Endothelial cell (in vitro differentiated cells): ENCODE measurements at regions not wholly inside any gene's neighbourhood (a gene's known extent, or its start where the extent isn't known, plus 50 kb on each side); places are given as distances from the start of the nearest gene placed in this dataset.

Experiments used
- DNase-seq: peaks from one replicate; pipeline ENCODE4 v3.0.0; 2021; ENCODE audit warnings: low spot score
- H3K27ac Mint-ChIP-seq: one replicate; pipeline ENCODE4 v1.8.0; 2021; ENCODE audit warnings: mixed read lengths, inconsistent platforms; ENCODE audit not compliant: unreplicated experiment
- H3K27me3 Mint-ChIP-seq: one replicate; pipeline ENCODE4 v1.8.0; 2021; ENCODE audit warnings: mild to moderate bottlenecking, moderate library complexity, mixed read lengths, inconsistent platforms; ENCODE audit not compliant: unreplicated experiment
- H3K36me3 Mint-ChIP-seq: one replicate; pipeline ENCODE4 v1.8.0; 2021; ENCODE audit warnings: mild to moderate bottlenecking, low read depth, mixed read lengths, inconsistent platforms; ENCODE audit not compliant: unreplicated experiment
- H3K4me1 Mint-ChIP-seq: one replicate; pipeline ENCODE4 v1.8.0; 2021; ENCODE audit warnings: mild to moderate bottlenecking, mixed read lengths, inconsistent platforms; ENCODE audit not compliant: unreplicated experiment
- H3K4me3 Mint-ChIP-seq: one replicate; pipeline ENCODE4 v1.8.0; 2021; ENCODE audit warnings: mild to moderate bottlenecking, mixed read lengths, inconsistent platforms; ENCODE audit not compliant: unreplicated experiment
- H3K9me3 Mint-ChIP-seq: one replicate; pipeline ENCODE4 v1.8.0; 2021; ENCODE audit warnings: mixed read lengths, inconsistent platforms; ENCODE audit not compliant: unreplicated experiment
- TF ChIP-seq, protein P1 (sequence below): fragments of 200-600 bp; sonication (generic); IDR thresholded peaks from one replicate; pipeline ENCODE4 v1.5.0; 2021; ENCODE audit warnings: antibody characterized with exemption; ENCODE audit not compliant: unreplicated experiment

DNA sequence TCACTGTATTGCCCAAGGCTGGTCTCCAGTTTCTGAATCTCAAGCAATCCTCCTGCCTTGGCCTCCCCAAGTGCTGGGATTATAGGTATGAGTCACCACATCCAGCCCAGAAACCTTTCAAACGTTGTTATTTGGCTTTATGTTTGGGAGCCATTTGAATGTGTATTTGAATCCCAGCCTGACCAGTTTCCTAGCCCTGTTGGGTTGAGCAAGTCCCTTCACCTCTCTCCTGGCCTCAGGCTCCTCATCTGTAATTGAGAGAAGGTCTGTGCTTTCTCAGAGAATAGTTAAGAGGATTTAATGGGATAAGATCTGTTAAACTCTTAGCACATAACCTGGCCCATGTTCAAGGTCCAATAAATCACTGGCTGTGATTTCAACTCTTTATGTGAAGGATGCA lies 385.8 kb upstream of the RBFOX1 start:
- Mint-ChIP-seq H3K36me3 (no peaks in the 10 kb centered on the region), H3K9me3 (peaks cover 40% of the 10 kb centered on the region), H3K27ac (no peak overlapping the region), H3K27me3 (peaks cover 5% of the 10 kb centered on the region), H3K4me3 (no peak overlapping the region), H3K4me1 (no peaks in the 10 kb centered on the region)
- DNase-seq: no peak
- TF ChIP-seq, protein P1, sequence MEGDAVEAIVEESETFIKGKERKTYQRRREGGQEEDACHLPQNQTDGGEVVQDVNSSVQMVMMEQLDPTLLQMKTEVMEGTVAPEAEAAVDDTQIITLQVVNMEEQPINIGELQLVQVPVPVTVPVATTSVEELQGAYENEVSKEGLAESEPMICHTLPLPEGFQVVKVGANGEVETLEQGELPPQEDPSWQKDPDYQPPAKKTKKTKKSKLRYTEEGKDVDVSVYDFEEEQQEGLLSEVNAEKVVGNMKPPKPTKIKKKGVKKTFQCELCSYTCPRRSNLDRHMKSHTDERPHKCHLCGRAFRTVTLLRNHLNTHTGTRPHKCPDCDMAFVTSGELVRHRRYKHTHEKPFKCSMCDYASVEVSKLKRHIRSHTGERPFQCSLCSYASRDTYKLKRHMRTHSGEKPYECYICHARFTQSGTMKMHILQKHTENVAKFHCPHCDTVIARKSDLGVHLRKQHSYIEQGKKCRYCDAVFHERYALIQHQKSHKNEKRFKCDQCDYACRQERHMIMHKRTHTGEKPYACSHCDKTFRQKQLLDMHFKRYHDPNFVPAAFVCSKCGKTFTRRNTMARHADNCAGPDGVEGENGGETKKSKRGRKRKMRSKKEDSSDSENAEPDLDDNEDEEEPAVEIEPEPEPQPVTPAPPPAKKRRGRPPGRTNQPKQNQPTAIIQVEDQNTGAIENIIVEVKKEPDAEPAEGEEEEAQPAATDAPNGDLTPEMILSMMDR: no peak

DNA sequence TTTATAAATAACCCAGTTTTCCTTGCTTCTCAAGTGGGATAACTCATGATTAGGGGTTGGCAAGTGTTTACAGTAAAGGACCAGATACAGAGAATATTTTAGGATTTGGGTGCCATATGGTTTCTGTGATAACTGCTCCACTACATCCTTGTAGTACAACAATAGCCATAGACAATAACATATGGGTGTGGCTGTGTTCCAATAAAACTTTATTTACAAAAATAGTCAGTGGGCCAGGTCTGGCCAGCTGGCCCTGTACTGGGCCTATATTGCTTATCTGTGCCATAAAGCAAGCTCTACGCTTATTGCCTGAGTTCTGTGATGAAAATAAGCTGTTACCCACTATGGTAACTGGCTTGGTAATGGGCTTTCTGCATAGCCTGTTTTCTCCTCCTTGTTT lies 386.5 kb upstream of the RBFOX1 start:
- TF ChIP-seq, protein P1: no peak
- DNase-seq: no peak
- Mint-ChIP-seq H3K9me3 (peaks cover 40% of the 10 kb centered on the region), H3K4me3 (no peak overlapping the region), H3K4me1 (no peaks in the 10 kb centered on the region), H3K27me3 (peaks cover 5% of the 10 kb centered on the region), H3K36me3 (peaks cover 6% of the 10 kb centered on the region), H3K27ac (no peak overlapping the region)

DNA sequence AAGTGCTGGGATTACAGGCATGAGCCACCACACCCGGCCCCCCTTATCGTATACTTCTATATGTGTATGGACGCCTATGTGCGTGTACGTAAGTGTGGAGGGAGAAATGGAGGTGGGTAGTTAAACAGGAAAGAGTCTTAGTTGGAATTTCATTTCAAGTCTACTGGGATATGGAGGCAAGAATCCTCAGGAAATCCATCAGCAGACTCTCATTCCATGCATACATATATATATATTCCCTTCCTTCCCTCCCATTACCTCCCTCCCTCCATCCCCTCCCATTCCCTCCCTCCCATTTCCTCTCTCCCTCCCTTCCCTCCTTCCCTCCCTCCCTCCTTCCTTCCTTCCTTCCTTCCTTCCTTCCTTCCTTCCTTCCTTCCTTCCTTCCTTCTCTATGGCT lies 391.7 kb upstream of the RBFOX1 start:
- no peak overlapping the region for H3K4me3 Mint-ChIP-seq
- no peak for DNase-seq
- H3K27ac Mint-ChIP-seq: no peak overlapping the region
- no peaks in the 10 kb centered on the region for H3K4me1 Mint-ChIP-seq
- peaks cover 38% of the 10 kb centered on the region for H3K9me3 Mint-ChIP-seq
- TF ChIP-seq, protein P1: no peak
- H3K27me3 Mint-ChIP-seq: peaks cover 5% of the 10 kb centered on the region
- peaks cover 6% of the 10 kb centered on the region for H3K36me3 Mint-ChIP-seq

DNA sequence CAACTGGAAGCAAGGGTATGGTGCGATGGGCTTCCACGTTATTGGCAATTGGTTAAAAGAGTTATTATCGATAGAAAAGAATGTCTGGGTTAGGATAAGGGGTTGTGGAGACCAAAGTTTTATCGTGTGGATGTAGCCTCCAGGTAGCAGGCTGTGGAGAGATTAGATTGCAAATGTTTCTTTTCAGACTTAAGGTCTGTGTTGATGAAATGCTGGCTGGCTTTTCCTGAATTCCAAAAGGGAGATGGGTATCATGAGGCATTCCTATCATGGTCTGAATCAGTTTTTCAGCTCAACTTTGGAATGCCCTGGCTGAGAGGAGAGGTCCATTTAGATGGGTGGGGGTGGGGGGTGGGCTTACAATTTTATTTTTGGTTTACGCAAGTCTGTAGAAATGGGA lies 395.0 kb upstream of the RBFOX1 start:
- Mint-ChIP-seq H3K9me3 (peaks cover 36% of the 10 kb centered on the region), H3K4me3 (no peak overlapping the region), H3K27me3 (peaks cover 8% of the 10 kb centered on the region), H3K4me1 (no peaks in the 10 kb centered on the region), H3K27ac (no peak overlapping the region), H3K36me3 (peaks cover 9% of the 10 kb centered on the region)
- DNase-seq: no peak
- TF ChIP-seq, protein P1: no peak

DNA sequence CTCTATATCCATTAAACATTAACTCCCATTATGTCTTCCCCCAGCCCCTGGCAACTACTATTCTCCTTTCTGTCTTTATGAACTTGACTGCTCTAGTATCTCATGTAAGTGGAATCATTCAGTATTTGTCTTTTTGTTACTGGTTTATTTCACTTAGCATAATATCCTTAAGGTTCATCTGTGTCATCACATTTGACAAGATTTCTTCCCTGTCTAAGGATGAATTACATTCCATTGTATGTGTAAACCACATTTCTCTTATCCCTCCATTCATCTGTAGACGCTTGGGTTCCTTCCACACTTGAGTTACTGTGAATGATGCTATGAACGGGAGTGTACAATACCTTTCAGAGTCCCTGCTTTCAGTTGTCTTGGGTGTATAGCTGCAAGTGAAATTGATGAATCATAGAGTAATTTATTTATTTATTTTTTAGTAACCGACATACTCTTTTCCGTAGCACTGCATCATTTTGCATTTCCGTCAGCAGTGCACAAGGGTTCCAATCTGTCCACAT lies 399.7 kb upstream of the RBFOX1 start:
- no peak overlapping the region for H3K4me3 Mint-ChIP-seq
- H3K27me3 Mint-ChIP-seq: peaks cover 3% of the 10 kb centered on the region
- H3K36me3 Mint-ChIP-seq: peaks cover 7% of the 10 kb centered on the region
- peaks cover 54% of the 10 kb centered on the region for H3K9me3 Mint-ChIP-seq
- no peak overlapping the region for H3K27ac Mint-ChIP-seq
- no peaks in the 10 kb centered on the region for H3K4me1 Mint-ChIP-seq
- TF ChIP-seq, protein P1: no peak
- DNase-seq: no peak
